HG03558 (cell line): ENCODE measurements at regions not wholly inside any gene's neighbourhood (a gene's known extent, or its start where the extent isn't known, plus 50 kb on each side); places are given as distances from the start of the nearest gene placed in this dataset.
"Not testable (repeated sequence)": the region's sequence is repeated elsewhere in the genome, so short reads cannot be mapped to it uniquely, and the experiment has no call there.

ENCODE experiments used
- ATAC-seq: cut with Tn5 transposase; IDR thresholded peaks from one replicate; pipeline ENCODE4 v1.9.1; 2021; ENCODE audit warnings: moderate number of reproducible peaks; ENCODE audit not compliant: unreplicated experiment; ENCODE audit errors: extremely low read depth

DNA sequence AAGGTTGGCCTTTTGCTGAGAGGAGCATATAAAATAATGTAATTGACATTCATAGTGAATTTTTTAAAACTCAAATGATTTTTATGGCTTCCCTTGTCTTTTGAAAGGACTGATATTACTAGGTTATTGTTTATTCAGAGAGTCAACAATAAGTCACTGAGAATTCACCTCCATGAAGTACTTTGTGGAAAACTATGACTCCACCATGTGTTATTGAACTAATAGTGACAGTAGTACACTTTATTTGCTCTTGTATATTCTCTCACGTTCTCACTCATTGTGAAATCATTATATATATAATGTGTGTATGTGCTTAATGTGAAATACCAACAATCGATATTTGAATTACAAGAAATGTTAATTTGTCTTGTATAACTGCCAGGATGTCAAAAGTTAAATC, 267.4 kb upstream of the CCDC179 start:
- no peak for ATAC-seq

DNA sequence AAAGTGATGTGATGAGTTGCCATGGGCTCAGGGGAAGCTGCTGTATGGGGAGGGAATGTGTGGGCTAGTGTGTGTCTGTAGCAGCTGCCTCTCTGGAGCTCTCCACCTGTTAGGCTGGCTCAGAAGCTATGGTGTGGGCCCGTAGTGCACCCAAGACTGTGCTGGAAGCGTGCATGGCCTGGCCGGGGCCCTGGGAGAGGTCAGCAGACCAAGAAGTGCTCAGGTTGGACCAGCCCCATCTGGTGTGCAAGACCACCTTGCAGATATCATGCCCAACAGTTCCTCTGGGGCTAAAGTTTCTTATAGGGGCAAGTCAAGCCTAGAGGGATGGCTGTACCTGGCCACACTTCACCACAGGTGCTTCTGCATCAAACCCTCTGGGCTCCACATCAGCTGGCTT, 274.4 kb upstream of the CCDC179 start:
- no peak for ATAC-seq

DNA sequence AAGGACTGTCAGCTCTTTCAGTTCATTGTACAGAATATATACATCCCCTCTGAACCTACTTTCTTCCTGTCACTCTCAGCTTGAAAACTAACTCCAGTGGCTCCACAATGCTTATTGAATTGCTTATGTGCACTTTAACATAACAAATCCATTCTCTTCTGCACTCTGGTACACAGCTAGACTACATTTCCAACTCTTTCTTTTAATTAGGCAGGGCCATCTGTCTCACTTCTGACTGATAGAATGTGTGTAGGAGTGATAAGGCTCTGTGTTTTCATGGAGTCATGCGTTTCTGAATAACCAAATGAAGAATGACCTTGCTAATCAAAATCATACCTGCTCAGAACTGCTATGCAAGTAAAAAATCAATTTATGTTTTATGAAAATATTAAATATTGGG, 278.5 kb upstream of the CCDC179 start:
- no peak for ATAC-seq

DNA sequence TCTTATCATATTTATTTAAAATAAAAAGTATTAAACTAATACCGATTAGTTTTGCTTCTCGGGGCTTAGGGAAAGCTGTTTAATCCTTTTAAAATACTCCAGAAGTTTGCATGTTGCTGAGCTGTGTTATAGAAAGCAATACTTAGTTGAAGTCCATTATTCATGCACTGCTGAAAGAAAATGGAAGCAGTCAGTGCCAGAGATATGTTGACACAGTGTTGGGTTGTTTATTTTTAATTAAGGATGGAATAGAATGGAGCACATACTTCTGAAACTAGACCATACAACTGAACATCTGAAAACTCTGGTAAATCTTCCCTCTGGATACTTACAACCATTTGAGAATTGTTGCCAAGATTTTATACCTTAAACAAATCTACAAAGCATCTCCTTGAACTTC, 282.7 kb upstream of the CCDC179 start:
- ATAC-seq, result no peak

DNA sequence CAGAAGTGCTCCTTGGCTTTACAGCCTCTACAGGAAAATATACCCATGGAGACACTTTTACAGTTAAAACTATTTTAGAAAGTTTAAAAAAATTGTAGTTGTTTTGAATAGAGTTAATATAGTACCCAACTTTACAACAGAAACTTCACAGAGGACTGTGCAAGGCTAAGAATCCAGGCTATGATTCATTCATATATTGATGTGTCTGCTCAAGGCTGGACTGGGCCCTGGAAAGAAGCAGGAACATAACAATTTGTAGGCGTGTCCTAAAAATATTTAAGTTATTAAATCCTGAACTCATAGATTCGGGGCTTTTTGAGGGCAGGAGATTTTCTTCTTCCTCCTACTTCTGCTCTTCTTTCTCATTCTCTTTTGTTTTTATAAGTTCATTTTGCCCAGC, 291.5 kb upstream of the CCDC179 start:
- no peak for ATAC-seq

DNA sequence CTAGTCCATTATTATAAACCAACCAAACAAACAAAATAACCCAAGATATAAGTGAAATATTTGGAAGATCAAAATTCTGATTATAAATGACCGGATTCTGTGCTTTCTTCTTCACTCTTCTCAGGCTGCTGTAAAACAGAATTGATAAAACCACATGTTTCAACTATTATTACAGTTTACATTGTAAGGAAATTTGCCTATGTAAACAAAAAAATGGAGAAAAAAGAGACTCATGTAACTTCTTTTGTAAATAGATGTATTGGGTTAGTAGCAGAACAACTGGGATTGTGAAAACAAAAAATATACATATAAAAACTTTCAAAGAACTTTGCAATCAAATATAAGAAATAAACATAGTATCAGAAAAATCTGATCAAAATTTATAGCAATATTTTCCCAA, 295.2 kb upstream of the CCDC179 start:
- ATAC-seq, result no peak

DNA sequence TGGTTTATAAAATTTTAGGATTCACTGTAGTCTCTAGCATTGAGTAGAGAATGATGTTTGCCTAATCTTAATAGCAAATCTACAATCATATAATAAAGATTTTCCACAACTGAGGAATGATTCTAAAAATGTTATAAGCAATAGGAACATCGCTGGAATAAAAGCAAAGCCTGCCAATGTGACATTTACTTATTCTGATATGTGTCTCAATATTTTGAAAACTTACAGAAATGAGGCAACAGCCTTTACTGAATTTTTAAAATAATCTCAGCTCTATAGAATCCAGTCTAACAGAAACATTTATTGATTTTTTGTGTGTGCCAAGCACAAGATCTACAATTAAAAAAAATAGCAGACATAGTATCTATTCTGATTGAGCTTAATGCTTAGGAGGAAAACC, 303.7 kb upstream of the CCDC179 start:
- ATAC-seq, result no peak

DNA sequence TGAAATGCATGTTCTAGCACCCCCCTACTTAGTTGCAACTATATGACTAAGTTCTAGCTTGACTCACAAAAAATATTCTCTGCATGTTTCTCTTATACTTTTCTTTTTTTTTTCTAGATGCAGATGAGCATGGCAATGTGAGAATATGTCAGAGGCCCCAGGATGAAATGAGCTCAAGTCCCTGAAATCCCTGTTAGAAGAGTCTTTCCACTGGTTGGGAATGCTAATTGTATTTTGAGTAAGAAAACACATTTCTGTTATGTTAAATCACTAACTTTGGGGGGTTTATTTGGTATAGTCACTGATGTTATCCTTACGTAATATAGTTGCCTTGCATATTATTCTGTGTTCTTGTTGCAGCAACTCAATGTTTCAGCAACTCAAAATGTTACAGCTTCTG, 306.1 kb upstream of the CCDC179 start:
- ATAC-seq, result no peak

DNA sequence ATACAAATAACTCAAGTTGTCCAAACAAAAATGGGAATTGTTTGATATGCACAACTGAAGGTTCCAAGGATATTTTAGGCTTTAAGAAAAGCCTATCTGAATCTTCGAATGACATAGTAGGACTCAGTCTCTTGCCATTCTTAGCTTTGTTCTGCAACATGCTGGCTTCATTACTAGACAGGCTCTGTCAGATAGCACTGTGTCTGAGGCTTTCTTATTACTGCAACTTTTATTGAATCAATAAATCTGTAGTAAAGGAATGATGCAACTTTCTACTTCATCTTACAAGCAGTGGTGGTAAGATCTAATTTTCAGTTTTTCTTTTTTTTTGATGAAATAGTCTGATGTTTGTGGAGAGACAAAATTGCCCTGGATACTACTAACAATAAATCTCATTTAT, 319.3 kb upstream of the CCDC179 start:
- ATAC-seq, result no peak

DNA sequence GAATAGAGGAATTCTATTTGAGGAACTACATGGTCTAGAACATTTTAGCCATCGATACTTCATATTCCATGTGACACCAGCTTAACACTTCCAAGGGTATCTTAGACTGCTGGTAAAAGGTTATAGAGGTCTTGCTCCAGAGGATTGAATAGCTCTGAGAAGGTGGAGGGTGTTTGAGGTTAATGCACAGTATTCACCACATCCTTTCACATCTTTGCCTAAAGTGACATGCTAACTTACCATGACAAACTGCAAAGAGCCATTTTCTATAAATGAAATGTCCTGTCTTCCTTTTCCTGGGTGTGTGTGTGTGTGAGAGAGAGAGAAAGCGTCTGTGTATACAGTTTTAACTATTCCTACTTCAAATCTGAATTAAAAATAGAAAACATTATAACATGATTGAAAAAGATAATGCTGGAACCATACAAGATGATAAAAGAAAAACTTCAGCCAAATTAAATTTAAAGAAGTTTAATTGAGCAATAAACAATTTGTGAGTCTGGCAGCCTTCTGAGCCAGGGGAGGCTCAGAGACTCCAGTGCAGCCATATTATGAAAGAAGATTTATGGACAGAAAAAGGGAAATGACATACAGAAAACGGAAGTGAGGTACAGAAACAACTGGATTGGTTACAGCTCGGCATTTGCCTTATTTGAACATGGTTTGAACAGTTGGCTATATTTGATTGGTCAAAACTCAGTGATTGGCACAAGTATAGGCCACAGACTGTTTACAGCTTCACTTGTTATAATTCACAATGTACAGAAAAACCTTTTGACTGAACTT, 320.9 kb upstream of the CCDC179 start:
- ATAC-seq, result no peak

DNA sequence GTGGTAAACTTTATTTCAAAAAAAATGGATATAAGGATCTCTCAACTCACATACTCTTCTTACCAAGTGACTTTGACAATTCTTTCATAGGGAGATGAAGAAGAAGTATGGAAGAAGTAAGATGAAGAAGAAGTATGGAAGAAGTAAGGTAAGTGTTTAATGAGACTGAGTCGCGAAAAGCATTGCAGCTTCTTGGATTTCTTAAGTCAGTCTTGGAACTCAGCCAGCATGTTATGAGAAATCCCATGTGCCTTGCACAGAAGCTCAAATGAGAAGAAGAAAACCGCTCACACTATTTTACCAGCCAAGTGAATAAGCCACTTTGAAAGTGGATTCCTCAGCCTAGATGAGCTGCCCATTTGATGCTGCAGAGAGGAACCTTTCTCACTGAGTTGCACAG, 332.0 kb upstream of the CCDC179 start:
- ATAC-seq, result no peak

DNA sequence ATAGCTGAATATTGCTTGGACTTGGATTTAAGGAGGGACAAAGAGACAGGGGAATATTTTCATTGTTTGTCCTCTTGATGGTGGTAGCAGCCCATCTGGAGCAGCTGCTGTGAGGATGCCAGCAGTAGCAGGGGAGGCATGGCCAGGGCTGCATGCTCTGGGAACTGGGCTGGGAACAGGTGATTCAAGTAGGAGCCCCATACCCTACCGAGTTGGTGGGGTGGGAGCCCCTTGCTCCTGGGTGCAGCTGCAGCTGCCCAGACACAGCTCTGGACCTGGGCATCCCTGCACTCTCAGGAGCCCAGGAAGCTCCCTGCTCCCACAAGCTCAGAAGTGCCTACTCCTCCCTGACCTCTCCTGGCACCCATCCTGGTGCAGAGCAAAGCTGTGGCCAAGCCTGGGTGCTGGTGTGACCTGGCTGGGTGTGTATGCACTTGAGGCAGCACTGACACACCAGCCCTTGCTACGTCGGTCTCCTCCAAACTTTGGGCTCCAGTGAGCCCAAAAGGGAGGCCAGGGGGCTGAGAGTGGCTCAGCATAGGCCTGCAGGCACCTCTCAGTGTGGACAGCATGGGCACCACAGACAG, 341.8 kb upstream of the CCDC179 start:
- ATAC-seq, result no peak

DNA sequence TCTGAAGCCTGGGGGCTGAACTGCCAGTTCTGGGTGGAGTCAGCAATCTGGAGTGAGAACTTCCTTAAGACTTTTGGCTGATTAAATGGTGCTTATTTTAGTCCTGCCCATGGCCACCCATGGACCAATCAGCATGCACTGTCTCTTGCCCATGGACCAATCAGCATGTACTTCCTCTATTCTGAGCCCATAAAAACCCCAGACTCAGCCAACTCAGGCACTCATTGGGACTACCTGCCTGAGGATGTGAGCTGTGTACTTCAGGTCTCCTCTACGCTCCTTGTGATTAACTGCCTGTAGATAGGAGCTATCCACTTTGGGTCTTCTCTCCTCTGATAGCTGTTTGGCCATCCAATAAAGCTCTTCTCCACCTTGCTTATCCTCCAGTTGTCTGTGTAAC, 342.3 kb upstream of the CCDC179 start:
- ATAC-seq, result no peak

DNA sequence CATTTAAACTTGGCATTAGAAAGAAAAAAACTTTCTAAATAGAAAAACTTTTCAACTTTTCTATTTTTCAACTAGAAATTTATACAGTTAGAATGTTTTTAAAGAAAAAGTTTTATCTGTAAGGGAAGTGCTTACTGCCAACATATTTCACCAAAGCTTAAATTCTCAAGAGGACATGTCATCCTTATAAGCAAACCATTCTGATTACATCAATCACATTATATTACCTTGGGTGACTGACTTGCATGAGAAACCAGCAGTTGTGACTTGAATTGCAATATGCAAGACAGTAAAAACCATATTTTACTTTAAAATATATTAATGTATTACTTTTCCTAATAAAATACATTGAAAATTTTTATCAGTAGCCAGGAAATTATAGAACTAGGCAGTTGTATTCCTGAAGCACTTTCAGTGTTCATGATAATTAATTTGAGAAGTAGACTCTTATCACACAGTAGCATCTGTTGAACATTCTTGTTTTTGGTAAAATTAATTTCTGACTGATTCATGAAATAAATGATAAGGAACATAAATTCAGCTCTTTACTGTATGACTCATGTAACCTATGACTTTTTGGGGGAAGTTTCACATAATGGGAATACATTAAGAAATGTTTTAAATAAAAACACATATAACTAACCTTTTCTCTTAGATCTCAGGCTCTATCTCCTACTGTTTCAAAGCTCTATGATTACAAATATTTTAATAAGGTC, 345.0 kb upstream of the CCDC179 start:
- no peak for ATAC-seq

DNA sequence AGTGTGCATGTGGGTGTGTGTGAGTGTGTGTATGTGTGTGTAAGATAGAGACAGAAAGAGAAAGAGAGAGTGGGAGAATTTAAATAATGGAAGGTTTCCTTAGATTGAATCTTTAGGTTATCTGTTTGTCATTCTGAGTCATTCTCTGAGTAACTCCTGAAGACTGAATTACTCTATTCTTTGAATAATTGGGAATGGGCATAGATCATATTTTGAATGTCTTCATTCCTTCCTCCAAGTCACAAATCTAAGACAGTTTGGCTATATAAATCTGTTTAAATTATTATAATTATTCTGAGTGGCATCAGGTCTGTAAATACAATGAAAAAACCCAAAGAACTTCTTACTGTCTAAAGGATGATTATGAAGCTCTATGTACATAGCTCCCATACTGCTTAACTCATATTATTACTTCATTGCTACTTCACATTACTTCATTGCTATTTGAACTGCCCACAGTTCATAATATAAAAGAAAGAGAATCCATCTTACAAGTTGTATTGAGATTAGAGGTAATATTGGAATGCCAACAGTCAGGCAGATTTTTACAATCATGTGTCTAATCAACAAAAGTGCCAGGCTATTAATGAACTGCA, 346.6 kb upstream of the CCDC179 start:
- ATAC-seq, result no peak

DNA sequence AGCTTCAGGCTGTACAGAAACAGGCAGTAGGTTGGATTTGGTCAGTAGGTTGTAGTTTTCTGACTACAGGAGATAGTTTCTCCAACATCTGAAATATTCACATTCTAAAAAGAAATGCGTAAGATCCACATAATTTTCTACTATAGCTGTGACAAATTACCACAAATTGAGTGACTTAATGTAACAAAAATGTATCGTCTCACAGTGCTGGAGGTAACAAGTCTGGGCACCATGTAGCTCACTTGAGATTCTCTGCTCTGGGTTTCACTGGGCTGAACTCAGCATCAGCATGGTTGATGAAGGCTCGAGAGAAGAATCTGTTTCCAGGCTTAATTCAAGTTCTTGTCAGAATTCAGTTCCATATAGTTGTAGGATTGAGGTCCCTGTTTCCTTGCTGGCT, 350.9 kb upstream of the CCDC179 start:
- ATAC-seq, result no peak

DNA sequence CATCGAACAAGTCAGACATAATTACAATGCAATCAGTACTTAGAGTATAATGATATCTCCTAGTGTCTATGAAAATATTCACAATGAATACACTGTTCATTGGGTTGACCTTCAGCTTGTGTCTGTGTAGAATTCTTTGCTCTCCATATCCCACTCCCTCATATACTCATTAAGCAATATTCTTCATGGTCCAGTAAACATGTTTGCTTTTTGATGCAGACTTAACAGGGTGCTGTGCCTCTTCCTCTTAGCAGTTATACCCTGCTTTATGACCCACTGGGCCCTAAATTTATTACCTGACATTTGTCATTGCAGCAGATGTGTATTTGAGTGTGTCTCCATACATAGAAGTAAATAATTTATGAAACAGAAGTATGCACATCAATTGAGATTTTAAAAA, 352.5 kb upstream of the CCDC179 start:
- ATAC-seq, result no peak

DNA sequence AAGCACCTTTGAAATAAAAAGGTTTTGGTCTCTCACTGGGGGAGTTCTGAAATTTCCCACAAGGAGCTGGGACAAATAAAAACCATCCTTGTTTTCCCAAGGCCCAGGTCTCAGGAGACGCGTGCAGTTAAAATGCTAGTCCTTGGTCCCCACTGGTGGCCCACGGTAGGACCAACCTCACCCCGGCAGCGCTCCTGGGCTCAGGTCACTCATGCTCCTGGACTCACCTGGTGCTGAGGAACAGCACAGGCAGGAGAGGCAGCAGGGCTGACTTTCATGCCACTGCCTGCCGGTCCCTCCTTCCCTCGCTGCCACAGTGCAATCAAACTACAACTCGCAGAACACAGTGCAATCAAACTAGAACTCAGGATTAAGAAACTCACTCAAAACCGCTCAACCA, 356.8 kb upstream of the CCDC179 start:
- no peak for ATAC-seq

DNA sequence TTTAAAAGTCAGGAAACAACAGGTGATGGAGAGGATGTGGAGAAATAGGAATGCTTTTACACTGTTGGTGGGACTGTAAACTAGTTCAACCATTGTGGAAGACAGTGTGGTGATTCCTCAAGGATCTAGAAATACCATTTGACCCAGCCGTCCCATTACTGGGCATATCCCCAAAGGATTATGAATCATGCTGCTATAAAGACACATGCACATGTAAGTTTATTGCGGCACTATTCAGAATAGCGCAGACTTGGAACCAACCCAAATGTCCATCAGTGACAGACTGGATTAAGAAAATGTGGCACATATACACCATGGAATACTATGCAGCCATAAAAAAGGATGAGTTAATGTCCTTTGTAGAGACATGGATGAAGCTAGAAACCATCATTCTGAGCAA, 359.8 kb upstream of the CCDC179 start:
- ATAC-seq, result not testable (repeated sequence)

DNA sequence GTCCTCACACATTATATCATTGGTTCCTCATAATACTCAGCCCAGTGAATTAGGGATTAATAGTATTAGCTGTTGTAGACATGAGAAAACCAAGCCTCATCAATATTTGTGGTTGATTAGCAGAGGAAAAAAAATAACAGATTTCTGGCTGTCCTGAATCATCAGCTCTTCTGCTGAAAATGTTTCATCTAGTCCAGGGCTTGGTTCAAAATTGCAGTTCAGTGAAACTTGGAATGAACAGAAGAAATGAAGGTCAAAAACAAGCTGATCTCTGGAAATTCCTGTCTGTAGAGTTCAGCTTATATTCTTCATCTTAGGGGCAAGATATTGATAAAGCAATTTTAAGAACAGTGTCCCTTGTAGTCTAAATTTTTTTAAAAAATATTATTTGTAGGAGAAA, 361.1 kb upstream of the CCDC179 start:
- ATAC-seq, result no peak

DNA sequence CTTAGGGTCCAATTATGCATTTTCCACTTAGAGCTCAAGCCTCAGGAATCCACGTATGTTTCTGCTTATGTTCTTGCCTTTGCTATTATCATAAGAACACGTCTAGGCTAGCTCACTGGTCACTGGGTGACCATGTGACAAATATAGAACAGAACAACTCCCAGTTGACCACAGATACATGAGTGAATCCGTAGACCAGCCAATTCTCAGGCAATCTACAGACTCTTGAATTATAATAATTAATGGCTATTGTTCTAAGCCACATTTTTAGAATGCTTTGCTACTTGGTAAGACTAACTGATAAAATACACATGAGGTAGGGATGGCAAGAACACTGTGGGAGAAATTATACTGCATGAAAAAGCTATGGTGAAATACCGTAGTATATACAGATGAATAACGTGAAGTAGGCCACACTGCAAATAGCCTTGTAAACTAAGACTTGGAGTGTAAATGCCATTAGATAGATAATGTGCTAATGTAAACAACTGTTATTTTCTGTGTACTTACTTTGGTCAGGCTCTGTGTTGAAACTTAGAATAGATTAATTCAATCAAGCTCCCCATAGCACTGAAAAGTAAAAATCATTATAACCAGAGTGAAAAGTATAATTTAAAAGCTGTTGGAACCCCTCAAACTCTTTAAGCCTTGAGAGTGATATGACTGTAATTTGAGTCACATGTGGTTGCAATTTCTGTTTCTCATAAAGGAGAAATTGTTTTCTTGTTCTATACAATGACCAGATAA, 366.2 kb upstream of the CCDC179 start:
- no peak for ATAC-seq
